ENCODE measurements at regions not wholly inside any gene's neighbourhood (a gene's known extent, or its start where the extent isn't known, plus 50 kb on each side); places are given as distances from the start of the nearest gene placed in this dataset.

GRCh38 chr14:100670753-100671049, 56.0 kb upstream of the DLK1 start:
- DNase-seq (no peak), ATAC-seq (no peak)
- Mint-ChIP-seq H3K27me3 (peaks cover 39% of the 10 kb centered on the region), H3K9me3 (no peaks in the 10 kb centered on the region), H3K4me1 (ENCODE audit: low read depth) (no peaks in the 10 kb centered on the region), H3K27ac (no peak overlapping the region), H3K4me3 (no peak overlapping the region), H3K36me3 (ENCODE audit: low read depth) (no peaks in the 10 kb centered on the region)
- intact Hi-C loops (cut with micrococcal nuclease), result no loop called here
- CTCF ChIA-PET, result no interaction called here
- no peak for TF ChIP-seq CTCF (IDR thresholded peaks at IDR 0.05)
- POLR2A ChIA-PET, result no interaction called here

DNA sequence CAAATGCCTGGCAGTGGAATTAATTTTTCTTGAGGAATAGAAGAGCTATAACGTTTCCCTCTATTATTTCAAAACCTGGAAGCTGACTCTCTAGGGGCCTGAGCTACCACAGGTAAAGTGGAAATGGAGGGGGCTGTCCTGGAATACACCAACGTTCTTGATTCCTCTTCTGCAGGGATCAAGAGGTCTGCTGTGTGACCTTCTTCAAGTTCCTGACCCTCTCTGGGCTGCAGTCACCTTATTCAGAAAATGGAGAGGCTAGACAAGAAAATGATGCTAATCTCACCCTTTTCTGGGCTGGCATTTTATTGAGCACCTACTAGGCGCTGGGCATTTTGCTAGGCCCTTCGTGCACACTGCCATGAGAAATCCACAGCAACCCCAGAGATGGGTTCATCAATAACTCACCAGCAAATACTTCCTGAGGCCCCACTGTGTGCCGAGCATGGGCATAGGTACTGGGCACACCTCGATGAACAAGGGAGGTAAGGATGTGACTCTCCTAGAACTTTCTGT, 55.2 kb upstream of the DLK1 start:
- CTCF ChIA-PET, result interaction anchor here (1.9 kb wide), 1 partner anchor 26 kb away, joined by 6 read pairs; no protein-coding TSS in a partner anchor
- no peaks in the 10 kb centered on the region for H3K9me3 Mint-ChIP-seq
- H3K27me3 Mint-ChIP-seq, result peaks cover 39% of the 10 kb centered on the region
- POLR2A ChIA-PET, result no interaction called here
- intact Hi-C loops (cut with micrococcal nuclease), result no loop called here
- ATAC-seq (no peak), DNase-seq (no peak)
- no peak for TF ChIP-seq CTCF (IDR thresholded peaks at IDR 0.05)
- H3K4me3 Mint-ChIP-seq, result no peak overlapping the region
- no peaks in the 10 kb centered on the region for H3K36me3 Mint-ChIP-seq (ENCODE audit: low read depth)
- no peaks in the 10 kb centered on the region for H3K4me1 Mint-ChIP-seq (ENCODE audit: low read depth)
- H3K27ac Mint-ChIP-seq, result no peak overlapping the region

DNA sequence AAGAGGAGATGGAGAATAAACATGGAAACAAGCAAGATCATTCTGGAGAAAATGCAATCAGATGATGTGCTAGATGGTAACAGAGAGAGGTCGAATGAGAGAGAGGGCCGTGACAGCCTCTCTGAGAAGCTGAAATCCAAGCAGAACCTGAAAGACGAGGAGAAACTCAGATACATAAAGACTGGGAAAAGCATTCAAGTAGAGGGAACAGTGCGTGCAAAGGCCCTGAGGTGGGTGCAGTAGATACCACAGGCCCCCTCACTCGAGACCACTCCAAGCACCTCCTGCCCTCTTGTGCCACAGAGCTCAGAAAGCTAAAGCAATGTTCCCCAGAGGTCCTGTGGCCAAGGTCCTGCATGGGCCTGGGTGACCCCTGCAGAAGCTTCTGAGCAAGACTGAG, 54.8 kb upstream of the DLK1 start:
- H3K4me1 Mint-ChIP-seq (ENCODE audit: low read depth), result no peaks in the 10 kb centered on the region
- DNase-seq (no peak), ATAC-seq (no peak)
- POLR2A ChIA-PET, result interaction anchor here (1.3 kb wide), 1 partner anchor 9 kb away, joined by 3 read pairs; no protein-coding TSS in a partner anchor
- no peak overlapping the region for H3K27ac Mint-ChIP-seq
- H3K4me3 Mint-ChIP-seq, result no peak overlapping the region
- H3K9me3 Mint-ChIP-seq, result no peaks in the 10 kb centered on the region
- CTCF ChIA-PET, result interaction anchor here (1.9 kb wide), 1 partner anchor 26 kb away, joined by 6 read pairs; no protein-coding TSS in a partner anchor
- intact Hi-C loops (cut with micrococcal nuclease), result no loop called here
- H3K36me3 Mint-ChIP-seq (ENCODE audit: low read depth), result no peaks in the 10 kb centered on the region
- peaks cover 39% of the 10 kb centered on the region for H3K27me3 Mint-ChIP-seq
- no peak for TF ChIP-seq CTCF (IDR thresholded peaks at IDR 0.05)

DNA sequence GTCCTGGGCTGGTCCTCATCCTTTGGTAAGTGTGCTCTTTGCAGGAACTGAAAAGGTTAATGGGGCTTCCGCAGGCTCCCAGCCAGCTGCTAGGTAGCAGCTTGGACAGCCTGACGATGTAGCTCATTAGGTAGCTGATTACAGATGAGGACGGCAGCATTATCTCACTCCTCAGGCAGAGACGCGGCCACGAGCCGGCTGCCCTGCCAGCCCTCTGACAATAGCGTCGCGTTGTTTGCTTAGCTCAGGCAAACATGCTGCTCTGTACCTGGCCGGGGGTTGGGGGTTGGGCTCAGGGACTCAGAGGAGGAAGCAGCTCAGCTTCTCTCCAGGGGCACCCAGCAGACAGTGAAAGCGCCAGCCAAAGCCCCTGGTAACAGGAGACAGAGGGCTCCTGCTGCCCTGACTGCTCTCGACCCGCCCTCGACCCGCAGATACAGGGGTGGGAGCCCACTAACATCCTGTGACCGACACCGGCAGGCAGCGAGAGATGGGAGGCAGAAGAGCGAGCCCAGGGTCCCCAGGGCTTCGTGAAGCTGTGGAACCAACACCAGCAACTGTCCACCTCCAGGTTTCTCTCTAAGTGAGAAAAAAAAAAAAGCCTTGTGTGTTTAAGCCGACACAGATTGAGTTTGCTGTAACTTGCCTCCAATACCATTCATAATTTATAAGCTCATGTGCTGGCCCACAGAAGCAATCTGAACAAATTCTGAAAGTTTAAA, 53.4 kb upstream of the DLK1 start:
- H3K4me3 Mint-ChIP-seq, result no peak overlapping the region
- H3K27ac Mint-ChIP-seq, result no peak overlapping the region
- no peaks in the 10 kb centered on the region for H3K36me3 Mint-ChIP-seq (ENCODE audit: low read depth)
- DNase-seq, result no peak
- CTCF ChIA-PET, result interaction anchor here (0.8 to 1.9 kb wide), 3 partner anchors 10 to 27 kb away, joined by 3 to 7 read pairs (median 6); no protein-coding TSS in a partner anchor
- POLR2A ChIA-PET, result interaction anchor here (1.3 kb wide), 1 partner anchor 11 kb away, joined by 3 read pairs; no protein-coding TSS in a partner anchor
- no peaks in the 10 kb centered on the region for H3K4me1 Mint-ChIP-seq (ENCODE audit: low read depth)
- TF ChIP-seq CTCF (IDR thresholded peaks at IDR 0.05), result no peak
- H3K9me3 Mint-ChIP-seq, result no peaks in the 10 kb centered on the region
- intact Hi-C loops (cut with micrococcal nuclease), result no loop called here
- peaks cover 34% of the 10 kb centered on the region for H3K27me3 Mint-ChIP-seq
- ATAC-seq, result no peak

GRCh38 chr14:100673807-100674154, 52.9 kb upstream of the DLK1 start:
- H3K4me1 Mint-ChIP-seq (ENCODE audit: low read depth), result no peaks in the 10 kb centered on the region
- no peak for ATAC-seq
- no peak for DNase-seq
- H3K9me3 Mint-ChIP-seq, result no peaks in the 10 kb centered on the region
- no peak for TF ChIP-seq CTCF (IDR thresholded peaks at IDR 0.05)
- no peak overlapping the region for H3K27ac Mint-ChIP-seq
- H3K27me3 Mint-ChIP-seq, result peaks cover 34% of the 10 kb centered on the region
- intact Hi-C loops (cut with micrococcal nuclease), result no loop called here
- CTCF ChIA-PET, result interaction anchor here (1.4 kb wide), 1 partner anchor 11 kb away, joined by 7 read pairs; no protein-coding TSS in a partner anchor
- no peaks in the 10 kb centered on the region for H3K36me3 Mint-ChIP-seq (ENCODE audit: low read depth)
- H3K4me3 Mint-ChIP-seq, result no peak overlapping the region
- POLR2A ChIA-PET, result no interaction called here

Measured in activated CD8-positive, alpha-beta T cell treated with anti-CD3 and anti-CD28 coated beads for 36 hours (primary cell).